HUES6 (cell line): ENCODE measurements at regions not wholly inside any gene's neighbourhood (a gene's known extent, or its start where the extent isn't known, plus 50 kb on each side); places are given as distances from the start of the nearest gene placed in this dataset.

ENCODE experiments used
- H3K27ac ChIP-seq: 2 replicates; pipeline ENCODE4 v1.7.0; 2013; ENCODE audit warnings: low read depth, mild to moderate bottlenecking, low read length, inconsistent platforms
- H3K27me3 ChIP-seq: 2 replicates; pipeline ENCODE4 v1.6.1; 2013; ENCODE audit warnings: low read length; ENCODE audit not compliant: control insufficient read depth, insufficient read depth
- H3K36me3 ChIP-seq: 2 replicates; pipeline ENCODE4 v1.6.1; 2013; ENCODE audit warnings: low read length; ENCODE audit not compliant: control insufficient read depth, insufficient read depth
- H3K4me1 ChIP-seq: 2 replicates; pipeline ENCODE4 v1.6.1; 2013; ENCODE audit warnings: low read length; ENCODE audit not compliant: control insufficient read depth, insufficient read depth
- H3K4me3 ChIP-seq: 2 replicates; pipeline ENCODE4 v1.5.1; 2013; ENCODE audit warnings: low read depth, low read length
- H3K9ac ChIP-seq: one replicate; pipeline ENCODE4 v1.6.1; 2013; ENCODE audit warnings: mild to moderate bottlenecking, low read length
- H3K9me3 ChIP-seq: 2 replicates; pipeline ENCODE4 v1.6.1; 2013; ENCODE audit warnings: low read depth, low read length; ENCODE audit not compliant: control insufficient read depth, insufficient read depth

DNA sequence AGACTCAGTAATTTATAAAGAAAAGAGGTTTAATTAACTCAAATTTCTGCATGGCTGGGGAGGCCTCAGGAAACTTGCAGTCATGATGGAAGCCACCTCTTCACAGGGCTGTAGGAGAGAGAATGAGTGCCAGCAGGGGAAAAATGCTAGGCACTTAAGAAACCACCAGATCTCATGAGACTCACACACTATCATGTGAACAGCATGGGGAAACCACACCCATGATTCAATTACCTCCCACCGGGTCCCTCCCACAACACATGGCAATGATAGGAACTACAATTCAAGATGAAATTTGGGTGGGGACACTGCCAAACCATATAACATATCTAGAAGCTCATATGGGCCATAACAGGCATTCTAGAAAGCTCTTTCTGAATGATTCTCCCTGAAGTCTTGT is 190.3 kb downstream of the WNT5A start:
- H3K27ac ChIP-seq, result no peak overlapping the region
- H3K4me3 ChIP-seq, result no peak overlapping the region
- H3K9ac ChIP-seq, result no peak overlapping the region
- H3K4me1 ChIP-seq, result peaks cover 9% of the 10 kb centered on the region
- no peaks in the 10 kb centered on the region for H3K27me3 ChIP-seq
- H3K36me3 ChIP-seq, result no peaks in the 10 kb centered on the region
- H3K9me3 ChIP-seq, result peaks cover 4% of the 10 kb centered on the region; the same call in 1 of the 2 replicates

DNA sequence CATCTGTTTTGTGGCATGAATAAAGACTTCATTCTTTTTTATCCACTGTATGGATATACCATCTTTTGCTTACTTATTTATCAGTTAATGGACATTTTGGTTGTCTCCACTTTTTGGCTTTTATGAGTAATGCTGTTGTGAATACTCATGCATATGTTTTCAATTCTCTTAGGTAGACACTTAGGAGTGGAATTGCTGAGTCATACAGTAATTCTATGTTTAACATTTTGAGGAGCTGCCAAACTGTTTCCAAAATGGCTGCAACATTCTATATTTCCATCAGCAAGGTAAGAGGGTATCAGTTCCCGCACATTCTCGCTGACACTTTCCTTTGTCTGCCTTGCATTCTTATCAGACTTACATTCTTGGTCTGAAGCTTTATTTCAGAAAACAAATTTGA is 191.1 kb downstream of the WNT5A start:
- no peaks in the 10 kb centered on the region for H3K36me3 ChIP-seq
- H3K27me3 ChIP-seq, result no peaks in the 10 kb centered on the region
- H3K4me1 ChIP-seq, result peaks cover 9% of the 10 kb centered on the region
- no peak overlapping the region for H3K27ac ChIP-seq
- H3K4me3 ChIP-seq, result no peak overlapping the region
- H3K9me3 ChIP-seq, result peaks cover 4% of the 10 kb centered on the region; the same call in 1 of the 2 replicates
- no peak overlapping the region for H3K9ac ChIP-seq

DNA sequence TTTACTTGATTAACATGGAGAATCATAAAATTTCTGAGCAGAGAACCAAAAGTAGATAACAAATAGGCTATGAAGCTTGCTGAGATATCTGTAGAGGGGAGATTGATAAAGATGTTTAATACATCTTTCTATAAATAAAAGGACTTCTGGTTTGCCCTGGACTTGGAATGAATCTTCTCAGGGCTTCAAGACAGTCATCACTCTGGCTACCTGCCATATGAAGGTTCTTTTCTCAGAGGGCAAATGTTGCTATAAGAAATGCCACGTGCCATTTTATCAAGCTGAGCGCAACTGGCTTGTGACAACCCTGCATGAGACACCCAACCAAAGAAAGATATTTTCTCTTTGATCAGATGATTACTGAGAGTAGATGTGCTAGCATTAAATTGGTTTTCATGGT is 192.5 kb downstream of the WNT5A start:
- H3K4me1 ChIP-seq, result peaks cover 9% of the 10 kb centered on the region
- no peaks in the 10 kb centered on the region for H3K36me3 ChIP-seq
- H3K27ac ChIP-seq, result no peak overlapping the region
- H3K9ac ChIP-seq, result no peak overlapping the region
- H3K9me3 ChIP-seq, result peaks cover 4% of the 10 kb centered on the region; the same call in 1 of the 2 replicates
- no peaks in the 10 kb centered on the region for H3K27me3 ChIP-seq
- no peak overlapping the region for H3K4me3 ChIP-seq

DNA sequence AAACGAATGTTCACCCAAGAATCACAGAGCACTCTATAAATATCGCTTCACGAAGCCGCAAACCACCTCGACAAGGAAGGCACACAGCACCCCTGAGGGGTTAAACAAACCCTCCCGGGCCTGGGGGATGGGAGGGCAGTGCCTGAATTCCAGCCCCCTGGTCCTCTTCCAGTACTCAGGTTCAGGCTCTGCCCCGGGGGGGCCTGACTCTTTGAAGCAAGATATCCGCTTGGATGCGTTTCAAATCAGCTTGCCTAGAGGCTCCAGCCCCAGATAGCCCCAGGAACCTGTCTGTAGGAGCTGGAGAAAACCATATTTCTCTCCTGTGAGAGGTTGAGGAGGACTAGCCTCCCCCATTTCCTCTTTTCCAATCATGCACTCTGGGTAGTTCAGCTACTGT is 194.7 kb downstream of the WNT5A start:
- no peaks in the 10 kb centered on the region for H3K9me3 ChIP-seq
- no peak overlapping the region for H3K27ac ChIP-seq
- no peaks in the 10 kb centered on the region for H3K36me3 ChIP-seq
- no peaks in the 10 kb centered on the region for H3K27me3 ChIP-seq
- H3K9ac ChIP-seq, result no peak overlapping the region
- no peak overlapping the region for H3K4me3 ChIP-seq
- H3K4me1 ChIP-seq, result peaks cover 9% of the 10 kb centered on the region

DNA sequence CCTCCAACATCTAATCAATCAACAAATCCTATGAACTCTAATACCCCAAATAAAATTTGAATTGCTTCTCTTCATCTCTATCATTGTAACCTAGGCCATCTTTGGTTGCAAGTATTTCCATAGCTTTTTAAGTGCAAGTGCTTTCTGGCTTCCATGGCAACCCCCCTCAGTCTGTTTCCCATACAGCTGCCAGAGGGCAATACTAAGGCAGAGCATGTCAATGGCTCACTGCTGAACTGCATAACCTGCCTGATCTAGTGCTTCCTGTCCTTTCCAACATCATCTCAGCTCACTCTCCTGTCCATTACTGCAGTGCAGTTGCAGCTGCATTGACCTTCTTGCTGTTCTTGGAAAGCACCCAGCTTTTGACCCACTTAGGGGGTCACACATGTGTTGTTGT is 198.4 kb downstream of the WNT5A start:
- no peak overlapping the region for H3K27ac ChIP-seq
- no peak overlapping the region for H3K9ac ChIP-seq
- peaks cover 14% of the 10 kb centered on the region for H3K4me1 ChIP-seq
- no peaks in the 10 kb centered on the region for H3K27me3 ChIP-seq
- no peaks in the 10 kb centered on the region for H3K36me3 ChIP-seq
- 0 out of 2 replicates have a peak, but pooled peaks cover 2% of the 10 kb centered on the region for H3K9me3 ChIP-seq
- no peak overlapping the region for H3K4me3 ChIP-seq

- Histone ChIP-seq H3K27me3 (no peaks in the 10 kb centered on the region), H3K36me3 (no peaks in the 10 kb centered on the region), H3K4me1 (peaks cover 17% of the 10 kb centered on the region), H3K4me3 (no peak overlapping the region), H3K9me3 (0 out of 2 replicates have a peak, but pooled peaks cover 2% of the 10 kb centered on the region), H3K27ac (no peak overlapping the region), H3K9ac (no peak overlapping the region)
Observed at GRCh38 chr3:55286693-55287092, 200.4 kb downstream of the WNT5A start.

DNA sequence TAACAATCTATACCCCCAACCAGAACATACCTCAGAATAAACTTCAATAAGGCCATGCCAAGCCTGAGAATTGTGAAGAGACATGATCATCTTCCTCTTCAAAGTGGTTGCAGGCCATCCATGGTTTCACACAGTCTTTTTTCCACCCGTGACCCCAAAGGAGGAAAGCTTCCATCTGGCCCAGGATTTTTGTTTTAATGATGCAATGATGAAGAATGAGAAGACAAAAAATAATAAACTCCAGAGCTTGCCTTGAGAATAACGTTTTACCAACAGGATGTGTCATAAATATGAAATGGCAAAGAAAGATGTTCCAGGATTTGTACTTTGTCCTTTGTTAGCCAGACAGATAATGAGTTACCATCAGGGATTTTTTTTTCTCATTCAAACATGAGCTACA is 201.9 kb downstream of the WNT5A start:
- H3K9ac ChIP-seq, result no peak overlapping the region
- no peak overlapping the region for H3K4me3 ChIP-seq
- no peaks in the 10 kb centered on the region for H3K27me3 ChIP-seq
- H3K9me3 ChIP-seq, result peaks cover 2% of the 10 kb centered on the region; the same call in 1 of the 2 replicates
- H3K36me3 ChIP-seq, result no peaks in the 10 kb centered on the region
- no peak overlapping the region for H3K27ac ChIP-seq
- peaks cover 17% of the 10 kb centered on the region for H3K4me1 ChIP-seq

DNA sequence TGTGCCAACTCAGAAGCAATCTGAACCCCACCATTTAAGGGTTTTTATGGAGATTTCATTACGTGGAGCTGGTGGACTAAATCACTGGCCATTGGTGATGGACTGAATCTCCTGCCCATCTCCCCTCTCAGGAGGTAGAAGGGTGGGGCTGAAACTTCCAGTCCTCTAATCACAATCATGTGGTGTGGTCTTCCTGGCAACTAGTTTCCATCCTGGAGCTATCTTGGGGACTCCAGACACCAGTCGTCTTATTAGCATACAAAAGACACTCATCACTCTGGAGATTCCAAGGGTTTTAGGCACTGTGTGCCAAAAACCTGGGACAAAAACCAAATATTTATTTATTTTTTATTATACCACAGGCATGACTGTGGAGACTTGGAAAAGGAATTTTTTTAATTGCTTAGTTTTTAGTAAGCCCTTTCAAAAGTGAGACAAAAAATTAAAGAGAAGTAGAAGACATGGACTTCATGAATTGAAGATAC is 203.6 kb downstream of the WNT5A start:
- Histone ChIP-seq H3K4me3 (0 out of 2 replicates have a peak overlapping the region, but pooled peaks have one; percentile 9), H3K9me3 (peaks cover 2% of the 10 kb centered on the region; the same call in 1 of the 2 replicates), H3K27me3 (no peaks in the 10 kb centered on the region), H3K36me3 (no peaks in the 10 kb centered on the region), H3K9ac (no peak overlapping the region), H3K27ac (peak overlapping the region; percentile 21; the same call in 1 of the 2 replicates), H3K4me1 (peaks cover 17% of the 10 kb centered on the region)

DNA sequence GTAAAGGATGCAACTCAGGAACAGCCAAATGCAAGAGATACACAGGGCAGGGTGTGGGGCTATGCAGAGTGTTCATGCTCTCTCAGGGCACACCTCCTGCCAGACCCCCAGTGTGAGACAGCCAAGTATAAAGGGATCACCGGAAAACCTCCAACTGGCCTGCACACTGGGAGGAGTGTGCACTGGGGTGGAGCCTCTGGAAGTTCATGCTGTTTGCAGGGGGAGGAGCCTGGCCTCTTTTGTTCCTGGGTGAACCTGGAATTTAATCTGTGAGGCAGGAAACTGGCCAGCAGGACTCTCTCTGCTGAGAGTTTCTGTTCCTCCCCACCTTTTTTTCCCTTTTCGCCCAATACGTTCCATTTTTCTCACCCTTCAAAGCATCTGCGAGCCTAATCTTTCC is 204.1 kb downstream of the WNT5A start:
- Histone ChIP-seq H3K27ac (peak overlapping the region; percentile 21; the same call in 1 of the 2 replicates), H3K9me3 (peaks cover 2% of the 10 kb centered on the region; the same call in 1 of the 2 replicates), H3K4me3 (0 out of 2 replicates have a peak overlapping the region, but pooled peaks have one; percentile 9), H3K4me1 (peaks cover 17% of the 10 kb centered on the region), H3K36me3 (no peaks in the 10 kb centered on the region), H3K27me3 (no peaks in the 10 kb centered on the region), H3K9ac (no peak overlapping the region)

DNA sequence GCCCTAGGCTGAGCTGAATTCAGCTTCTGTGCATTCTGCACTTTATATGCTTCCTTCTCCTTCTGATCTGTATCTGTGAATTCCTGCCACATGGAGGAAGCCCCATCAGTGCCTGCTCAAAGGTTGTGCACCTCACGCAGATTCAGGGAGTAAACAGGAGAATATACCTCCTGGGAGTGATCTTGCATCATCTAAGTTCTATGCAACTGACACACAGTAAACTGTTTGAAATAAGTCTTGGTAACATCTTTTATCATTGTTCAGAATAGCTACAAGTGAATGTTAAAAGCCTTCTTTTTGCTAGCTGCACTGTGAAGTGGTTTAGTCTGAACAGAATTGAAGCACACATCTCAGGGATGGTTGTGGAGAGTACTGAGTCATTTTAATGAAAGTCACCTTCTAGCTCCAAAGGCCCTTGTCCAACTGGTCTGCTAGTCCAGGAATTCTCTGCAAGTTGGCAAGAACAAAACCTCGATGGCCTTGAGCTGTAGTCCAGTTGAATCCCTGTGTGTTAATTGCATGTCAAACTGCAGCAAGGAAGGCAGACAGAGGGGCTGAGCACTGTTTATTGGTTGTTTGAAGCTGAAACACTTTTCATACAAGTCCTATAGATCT is 215.0 kb downstream of the WNT5A start:
- Histone ChIP-seq H3K36me3 (no peaks in the 10 kb centered on the region), H3K4me3 (no peak overlapping the region), H3K27ac (no peak overlapping the region), H3K4me1 (peaks cover 12% of the 10 kb centered on the region; the same call in 1 of the 2 replicates), H3K9ac (no peak overlapping the region), H3K27me3 (no peaks in the 10 kb centered on the region), H3K9me3 (no peaks in the 10 kb centered on the region)

DNA sequence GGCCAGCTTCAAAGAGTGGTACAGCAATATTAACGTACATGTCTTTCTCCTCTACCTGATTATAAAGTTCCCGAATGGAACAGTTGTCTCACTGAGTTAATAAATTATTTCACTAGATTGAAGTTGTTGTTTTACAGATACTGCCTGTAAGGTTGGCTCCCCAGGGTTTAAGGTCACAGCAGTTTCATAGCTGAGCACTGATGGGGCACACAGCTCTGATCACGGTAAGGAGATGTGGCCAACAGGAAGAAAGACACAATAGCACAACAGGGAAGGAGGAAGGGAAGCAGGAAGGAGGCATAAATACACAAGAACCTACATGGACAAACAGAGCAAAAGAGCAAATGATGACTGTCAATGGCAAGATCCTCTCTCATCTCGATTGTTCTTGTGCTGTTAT is 215.6 kb downstream of the WNT5A start:
- Histone ChIP-seq H3K4me1 (peaks cover 12% of the 10 kb centered on the region; the same call in 1 of the 2 replicates), H3K9ac (no peak overlapping the region), H3K27me3 (no peaks in the 10 kb centered on the region), H3K27ac (no peak overlapping the region), H3K4me3 (no peak overlapping the region), H3K9me3 (no peaks in the 10 kb centered on the region), H3K36me3 (no peaks in the 10 kb centered on the region)
